Smooth muscle cell (in vitro differentiated cells): ENCODE measurements at regions not wholly inside any gene's neighbourhood (a gene's known extent, or its start where the extent isn't known, plus 50 kb on each side); places are given as distances from the start of the nearest gene placed in this dataset.

Source experiments
- DNase-seq: peaks from one replicate; lab custom pipeline; 2025; ENCODE audit not compliant: unreplicated experiment; lab: John Stamatoyannopoulos, UW
- H2AFZ ChIP-seq: fragments of 200-600 bp; sonication (generic); 2 replicates; pipeline ENCODE4 v1.6.0; 2016; ENCODE audit warnings: antibody characterized with exemption, low read depth, mild to moderate bottlenecking
- H3F3A ChIP-seq: fragments of 200-600 bp; sonication (generic); 2 replicates; pipeline ENCODE4 v1.6.0; 2017; ENCODE audit warnings: antibody characterized with exemption, low read depth
- H3K27ac ChIP-seq: fragments of 200-600 bp; sonication (generic); 2 replicates; pipeline ENCODE4 v1.5.1; 2016; ENCODE audit warnings: low read depth, mild to moderate bottlenecking
- H3K27me3 ChIP-seq: fragments of 200-600 bp; sonication (generic); 2 replicates; pipeline ENCODE4 v1.6.1; 2016; ENCODE audit warnings: low read depth, mild to moderate bottlenecking
- H3K36me3 ChIP-seq: fragments of 200-600 bp; sonication (generic); 2 replicates; pipeline ENCODE4 v1.5.1; 2016; ENCODE audit warnings: low read depth
- H3K4me1 ChIP-seq: fragments of 200-600 bp; sonication (generic); 2 replicates; pipeline ENCODE4 v1.5.1; 2016; ENCODE audit warnings: low read depth
- H3K4me2 ChIP-seq: fragments of 200-600 bp; sonication (generic); 2 replicates; pipeline ENCODE4 v1.6.0; 2016; ENCODE audit warnings: mild to moderate bottlenecking
- H3K4me3 ChIP-seq: fragments of 200-600 bp; sonication (generic); 2 replicates; pipeline ENCODE4 v1.5.1; 2016; ENCODE audit warnings: mild to moderate bottlenecking
- H3K79me2 ChIP-seq: fragments of 200-600 bp; sonication (generic); 2 replicates; pipeline ENCODE4 v1.6.0; 2016; ENCODE audit warnings: low read depth, mild to moderate bottlenecking
- H3K9ac ChIP-seq: fragments of 200-600 bp; sonication (generic); 2 replicates; pipeline ENCODE4 v1.6.0; 2016; ENCODE audit warnings: low read depth
- H3K9me3 ChIP-seq: fragments of 200-600 bp; sonication (generic); replicated peaks from 2 replicates; pipeline ENCODE4 v1.5.1; 2016; ENCODE audit warnings: low read depth
- H4K20me1 ChIP-seq: fragments of 200-600 bp; sonication (generic); 2 replicates; pipeline ENCODE4 v1.6.0; 2016; ENCODE audit warnings: low read depth
- WGBS: methylation state at CpG from one replicate; pipeline ENCODE4 v1.1.7; 2016; ENCODE audit warnings: low lambda C conversion rate; 5-methylcytosine and 5-hydroxymethylcytosine counted together
- TF ChIP-seq, protein P1 (sequence below): fragments of 200-600 bp; sonication (generic); IDR thresholded peaks from 2 replicates; pipeline ENCODE4 v1.5.1; 2017; ENCODE audit warnings: borderline replicate concordance, mild to moderate bottlenecking, antibody characterized with exemption; ENCODE audit not compliant: insufficient read depth, poor library complexity, severe bottlenecking

GRCh38 chr16:52953215-52953614 is 99.5 kb downstream of the CHD9NB start:
- no peak for DNase-seq
- Histone ChIP-seq H3F3A (no peaks in the 10 kb centered on the region), H3K36me3 (no peaks in the 10 kb centered on the region), H3K4me3 (no peak overlapping the region), H4K20me1 (no peaks in the 10 kb centered on the region), H3K4me1 (peaks cover 3% of the 10 kb centered on the region), H3K9me3 (no peaks in the 10 kb centered on the region), H3K4me2 (no peak overlapping the region), H2AFZ (no peak overlapping the region), H3K79me2 (no peaks in the 10 kb centered on the region), H3K27me3 (no peaks in the 10 kb centered on the region), H3K27ac (no peak overlapping the region), H3K9ac (no peak overlapping the region)
- TF ChIP-seq, protein P1, sequence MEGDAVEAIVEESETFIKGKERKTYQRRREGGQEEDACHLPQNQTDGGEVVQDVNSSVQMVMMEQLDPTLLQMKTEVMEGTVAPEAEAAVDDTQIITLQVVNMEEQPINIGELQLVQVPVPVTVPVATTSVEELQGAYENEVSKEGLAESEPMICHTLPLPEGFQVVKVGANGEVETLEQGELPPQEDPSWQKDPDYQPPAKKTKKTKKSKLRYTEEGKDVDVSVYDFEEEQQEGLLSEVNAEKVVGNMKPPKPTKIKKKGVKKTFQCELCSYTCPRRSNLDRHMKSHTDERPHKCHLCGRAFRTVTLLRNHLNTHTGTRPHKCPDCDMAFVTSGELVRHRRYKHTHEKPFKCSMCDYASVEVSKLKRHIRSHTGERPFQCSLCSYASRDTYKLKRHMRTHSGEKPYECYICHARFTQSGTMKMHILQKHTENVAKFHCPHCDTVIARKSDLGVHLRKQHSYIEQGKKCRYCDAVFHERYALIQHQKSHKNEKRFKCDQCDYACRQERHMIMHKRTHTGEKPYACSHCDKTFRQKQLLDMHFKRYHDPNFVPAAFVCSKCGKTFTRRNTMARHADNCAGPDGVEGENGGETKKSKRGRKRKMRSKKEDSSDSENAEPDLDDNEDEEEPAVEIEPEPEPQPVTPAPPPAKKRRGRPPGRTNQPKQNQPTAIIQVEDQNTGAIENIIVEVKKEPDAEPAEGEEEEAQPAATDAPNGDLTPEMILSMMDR: no peak
- WGBS: 89% methylated on average over 4 of the region's 4 CpGs

- Histone ChIP-seq H3K9me3 (no peaks in the 10 kb centered on the region), H4K20me1 (no peaks in the 10 kb centered on the region), H3K36me3 (no peaks in the 10 kb centered on the region), H3K4me2 (no peak overlapping the region), H3K4me3 (no peak overlapping the region), H3K4me1 (peaks cover 3% of the 10 kb centered on the region), H3K9ac (no peak overlapping the region), H3F3A (no peaks in the 10 kb centered on the region), H3K27me3 (no peaks in the 10 kb centered on the region), H2AFZ (no peak overlapping the region), H3K79me2 (no peaks in the 10 kb centered on the region), H3K27ac (no peak overlapping the region)
- DNase-seq: no peak
- WGBS: 81% methylated on average over 3 of the region's 3 CpGs
- TF ChIP-seq, protein P1: no peak
Observed at GRCh38 chr16:52948946-52949345, 103.8 kb downstream of the CHD9NB start.

GRCh38 chr16:52932321-52932720 is 120.4 kb downstream of the CHD9NB start:
- Histone ChIP-seq H4K20me1 (no peaks in the 10 kb centered on the region), H3K36me3 (no peaks in the 10 kb centered on the region), H3K4me3 (no peak overlapping the region), H3K4me1 (no peaks in the 10 kb centered on the region), H3F3A (no peaks in the 10 kb centered on the region), H3K9me3 (no peaks in the 10 kb centered on the region), H2AFZ (no peak overlapping the region), H3K27me3 (no peaks in the 10 kb centered on the region), H3K79me2 (no peaks in the 10 kb centered on the region), H3K9ac (no peak overlapping the region), H3K4me2 (no peak overlapping the region), H3K27ac (no peak overlapping the region)
- TF ChIP-seq, protein P1: no peak
- DNase-seq: no peak
- 90% methylated on average over 2 of the region's 2 CpGs for whole genome bisulfite sequencing
